ENCODE measurements at regions not wholly inside any gene's neighbourhood (a gene's known extent, or its start where the extent isn't known, plus 50 kb on each side); places are given as distances from the start of the nearest gene placed in this dataset.

DNA sequence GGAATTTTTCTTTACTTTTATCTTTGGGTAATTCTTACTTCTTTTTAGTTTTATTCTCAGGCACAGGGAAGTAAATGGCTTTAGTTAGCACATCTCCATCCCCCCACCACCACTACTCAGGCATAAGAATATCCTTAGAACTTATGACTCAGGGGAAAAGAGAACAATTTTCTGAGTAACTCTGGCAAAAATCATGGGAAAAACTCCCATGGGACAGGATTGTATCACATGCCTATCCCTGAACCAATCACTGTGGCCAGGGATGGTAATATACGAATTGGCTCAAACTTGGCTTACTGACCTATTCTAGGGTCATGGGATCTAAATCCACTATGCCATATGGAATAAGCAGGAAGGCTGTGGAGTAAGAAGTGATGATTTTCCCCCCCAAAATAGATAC lies 339.1 kb downstream of the BTBD3 start:
- no peak overlapping the region for H3K18ac ChIP-seq (ENCODE audit: insufficient read length, low read depth, low read length)
- H2BK120ac ChIP-seq (ENCODE audit: low read depth, low read length, poor library complexity, severe bottlenecking): no peak overlapping the region
- H3K23ac ChIP-seq (ENCODE audit: insufficient read length, low read depth, low read length): no peak overlapping the region
- H3K56ac ChIP-seq (ENCODE audit: insufficient read length, low read depth, low read length): no peak overlapping the region
- Mint-ChIP-seq H3K36me3 (ENCODE audit: insufficient read depth in 1 of 3, low read depth in 3 of 3) (no peaks in the 10 kb centered on the region), H3K4me1 (peaks cover 20 to 25% of the 10 kb centered on the region in 2 experiments), H3K9me3 (no peaks in the 10 kb centered on the region), H3K27me3 (ENCODE audit: low read depth) (no peaks in the 10 kb centered on the region), H3K27ac (no peak overlapping the region), H3K4me3 (no peak overlapping the region)
- no CpG with 5 or more reads among the region's 1 CpG for WGBS (ENCODE audit: extremely low coverage, insufficient read length, low lambda C conversion rate)
- no peak overlapping the region for H4K91ac ChIP-seq (ENCODE audit: insufficient read length, low read depth, low read length)
- H3K79me1 ChIP-seq (ENCODE audit: insufficient read depth, low read depth, low read length, poor library complexity, severe bottlenecking): no peaks in the 10 kb centered on the region
- H2BK15ac ChIP-seq (ENCODE audit: low read depth, low read length): no peak overlapping the region
- H3K14ac ChIP-seq (ENCODE audit: insufficient read depth, low read length): no peak overlapping the region
- DNase-seq: no peak
- H2BK20ac ChIP-seq (ENCODE audit: low read depth, low read length, poor library complexity, severe bottlenecking): no peak overlapping the region
- H4K20me1 ChIP-seq (ENCODE audit: control insufficient read depth, insufficient read depth, insufficient read length): no peaks in the 10 kb centered on the region
- H3K4me2 ChIP-seq (ENCODE audit: insufficient read depth, insufficient read length, low read length): no peak overlapping the region
- no peak overlapping the region for H2AK5ac ChIP-seq (ENCODE audit: insufficient read length, low read length)
- no peak overlapping the region for H3K4ac ChIP-seq (ENCODE audit: low read depth, low read length)
- no peaks in the 10 kb centered on the region for H3K79me2 ChIP-seq (ENCODE audit: insufficient read depth, low read length)
- H3T11ph ChIP-seq (ENCODE audit: low read length): no peak overlapping the region
- no peaks in the 10 kb centered on the region for H3K9me3 ChIP-seq (ENCODE audit: control insufficient read depth, low read depth, low read length)
- no peak overlapping the region for H2AFZ ChIP-seq (ENCODE audit: low read length)
- no peaks in the 10 kb centered on the region for H3K23me2 ChIP-seq (ENCODE audit: insufficient read length, low read depth, low read length, poor library complexity, severe bottlenecking)
- no peaks in the 10 kb centered on the region for H3K27me3 ChIP-seq (ENCODE audit: insufficient read depth, low read length)
- no peak overlapping the region for H4K8ac ChIP-seq (replicated peaks; ENCODE audit: insufficient read length, low read depth, low read length)
- no peak overlapping the region for H3K9ac ChIP-seq (ENCODE audit: extremely low read depth, insufficient read length, low read length)
- no peak overlapping the region for H2BK12ac ChIP-seq (ENCODE audit: insufficient read length, low read depth, low read length)
- peaks cover 4% of the 10 kb centered on the region for H3K4me1 ChIP-seq (ENCODE audit: insufficient read depth, low read length)
- no peak overlapping the region for H4K5ac ChIP-seq (ENCODE audit: insufficient read length, low read depth, low read length)
- H2BK5ac ChIP-seq (ENCODE audit: insufficient read length, low read length): no peak overlapping the region
- H3K27ac ChIP-seq (ENCODE audit: insufficient read length, low read depth, low read length): no peak overlapping the region
- TF ChIP-seq, protein P1, sequence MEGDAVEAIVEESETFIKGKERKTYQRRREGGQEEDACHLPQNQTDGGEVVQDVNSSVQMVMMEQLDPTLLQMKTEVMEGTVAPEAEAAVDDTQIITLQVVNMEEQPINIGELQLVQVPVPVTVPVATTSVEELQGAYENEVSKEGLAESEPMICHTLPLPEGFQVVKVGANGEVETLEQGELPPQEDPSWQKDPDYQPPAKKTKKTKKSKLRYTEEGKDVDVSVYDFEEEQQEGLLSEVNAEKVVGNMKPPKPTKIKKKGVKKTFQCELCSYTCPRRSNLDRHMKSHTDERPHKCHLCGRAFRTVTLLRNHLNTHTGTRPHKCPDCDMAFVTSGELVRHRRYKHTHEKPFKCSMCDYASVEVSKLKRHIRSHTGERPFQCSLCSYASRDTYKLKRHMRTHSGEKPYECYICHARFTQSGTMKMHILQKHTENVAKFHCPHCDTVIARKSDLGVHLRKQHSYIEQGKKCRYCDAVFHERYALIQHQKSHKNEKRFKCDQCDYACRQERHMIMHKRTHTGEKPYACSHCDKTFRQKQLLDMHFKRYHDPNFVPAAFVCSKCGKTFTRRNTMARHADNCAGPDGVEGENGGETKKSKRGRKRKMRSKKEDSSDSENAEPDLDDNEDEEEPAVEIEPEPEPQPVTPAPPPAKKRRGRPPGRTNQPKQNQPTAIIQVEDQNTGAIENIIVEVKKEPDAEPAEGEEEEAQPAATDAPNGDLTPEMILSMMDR (conservative IDR thresholded peaks at IDR 0.05): no peak
